ENCODE measurements at regions not wholly inside any gene's neighbourhood (a gene's known extent, or its start where the extent isn't known, plus 50 kb on each side); places are given as distances from the start of the nearest gene placed in this dataset.

- no peaks in the 10 kb centered on the region for H3F3A ChIP-seq (replicated peaks; ENCODE audit: insufficient read depth)
- DNase-seq: no peak
- no peaks in the 10 kb centered on the region for H3K27me3 ChIP-seq (ENCODE audit: insufficient read depth)
- no peaks in the 10 kb centered on the region for H4K20me1 ChIP-seq (ENCODE audit: insufficient read depth)
- no peaks in the 10 kb centered on the region for H3K4me1 ChIP-seq (ENCODE audit: control insufficient read depth in 1 of 2, insufficient read depth in 2 of 2, low read depth in 1 of 2, low read length in 1 of 2)
- ChIA-PET CTCF (interaction anchor here (7.4 kb wide), 1 partner anchor 11 kb away, joined by 25 read pairs; no protein-coding TSS in a partner anchor), POLR2A (no interaction called here)
- no peaks in the 10 kb centered on the region for H3K9me2 ChIP-seq
- TF ChIP-seq FOXJ3 (CRISPR knock-in tag; IDR thresholded peaks at IDR 0.05) (no peak), GABPA (IDR thresholded peaks at IDR 0.05; ENCODE audit: low read depth) (no peak), SIN3A (IDR thresholded peaks at IDR 0.05; ENCODE audit: borderline replicate concordance, low read depth, low read length) (no peak)
- WGBS (ENCODE audit: low lambda C conversion rate): 48% methylated on average over 2 of the region's 2 CpGs
- no peaks in the 10 kb centered on the region for H3K9me3 ChIP-seq
- no peaks in the 10 kb centered on the region for H3K36me3 ChIP-seq (replicated peaks in 1 of 2; ENCODE audit: control insufficient read depth in 1 of 2, insufficient read depth in 2 of 2, low read length in 1 of 2)
- H3K4me3 ChIP-seq (ENCODE audit: low read depth in 2 of 2, low read length in 1 of 2): no peak overlapping the region
- no peaks in the 10 kb centered on the region for H3K79me2 ChIP-seq (ENCODE audit: insufficient read depth)
- no peak overlapping the region for H2AFZ ChIP-seq (ENCODE audit: low read depth)
- no peak overlapping the region for H3K27ac ChIP-seq (ENCODE audit: low read depth in 2 of 2, low read length in 1 of 2)
- H3K4me2 ChIP-seq: no peak overlapping the region
- no peak overlapping the region for H3K9ac ChIP-seq
Observed at GRCh38 chr3:193029800-193030199, 112.1 kb upstream of the MB21D2 start.

GRCh38 chr3:193030276-193030675 is 112.6 kb upstream of the MB21D2 start:
- DNase-seq: no peak
- no peak overlapping the region for H3K9ac ChIP-seq
- no peaks in the 10 kb centered on the region for H4K20me1 ChIP-seq (ENCODE audit: insufficient read depth)
- no peaks in the 10 kb centered on the region for H3K4me1 ChIP-seq (ENCODE audit: control insufficient read depth in 1 of 2, insufficient read depth in 2 of 2, low read depth in 1 of 2, low read length in 1 of 2)
- H3K4me2 ChIP-seq: no peak overlapping the region
- no peak overlapping the region for H2AFZ ChIP-seq (ENCODE audit: low read depth)
- no peaks in the 10 kb centered on the region for H3K27me3 ChIP-seq (ENCODE audit: insufficient read depth)
- ChIA-PET CTCF (interaction anchor here (7.4 kb wide), 1 partner anchor 11 kb away, joined by 25 read pairs; no protein-coding TSS in a partner anchor), POLR2A (no interaction called here)
- no peak overlapping the region for H3K4me3 ChIP-seq (ENCODE audit: low read depth in 2 of 2, low read length in 1 of 2)
- no peaks in the 10 kb centered on the region for H3K9me2 ChIP-seq
- no peak for TF ChIP-seq SIN3A (IDR thresholded peaks at IDR 0.05; ENCODE audit: borderline replicate concordance, low read depth, low read length)
- peak; percentile 51 for TF ChIP-seq NFIC (IDR thresholded peaks at IDR 0.05; ENCODE audit: borderline replicate concordance)
- H3K79me2 ChIP-seq (ENCODE audit: insufficient read depth): no peaks in the 10 kb centered on the region
- no peak overlapping the region for H3K27ac ChIP-seq (ENCODE audit: low read depth in 2 of 2, low read length in 1 of 2)
- no peaks in the 10 kb centered on the region for H3K36me3 ChIP-seq (replicated peaks in 1 of 2; ENCODE audit: control insufficient read depth in 1 of 2, insufficient read depth in 2 of 2, low read length in 1 of 2)
- 2% methylated on average over 2 of the region's 2 CpGs for WGBS (ENCODE audit: low lambda C conversion rate)
- H3K9me3 ChIP-seq: no peaks in the 10 kb centered on the region
- no peaks in the 10 kb centered on the region for H3F3A ChIP-seq (replicated peaks; ENCODE audit: insufficient read depth)

- H3K4me2 ChIP-seq: no peak overlapping the region
- H4K20me1 ChIP-seq (ENCODE audit: insufficient read depth): no peaks in the 10 kb centered on the region
- 69% methylated on average over 2 of the region's 2 CpGs for WGBS (ENCODE audit: low lambda C conversion rate)
- H3F3A ChIP-seq (replicated peaks; ENCODE audit: insufficient read depth): no peaks in the 10 kb centered on the region
- H3K79me2 ChIP-seq (ENCODE audit: insufficient read depth): no peaks in the 10 kb centered on the region
- no peak overlapping the region for H3K27ac ChIP-seq (ENCODE audit: low read depth in 2 of 2, low read length in 1 of 2)
- H2AFZ ChIP-seq (ENCODE audit: low read depth): no peak overlapping the region
- ChIA-PET POLR2A (no interaction called here), CTCF (interaction anchor here (2.0 to 7.4 kb wide), 3 partner anchors 9 to 219 kb away, joined by 8 to 25 read pairs (median 10); no protein-coding TSS in a partner anchor)
- no peak for DNase-seq
- H3K9me3 ChIP-seq: no peaks in the 10 kb centered on the region
- H3K9ac ChIP-seq: no peak overlapping the region
- H3K4me3 ChIP-seq (ENCODE audit: low read depth in 2 of 2, low read length in 1 of 2): no peak overlapping the region
- no peaks in the 10 kb centered on the region for H3K9me2 ChIP-seq
- no peaks in the 10 kb centered on the region for H3K27me3 ChIP-seq (ENCODE audit: insufficient read depth)
- H3K4me1 ChIP-seq (ENCODE audit: control insufficient read depth in 1 of 2, insufficient read depth in 2 of 2, low read depth in 1 of 2, low read length in 1 of 2): no peaks in the 10 kb centered on the region
- H3K36me3 ChIP-seq (replicated peaks in 1 of 2; ENCODE audit: control insufficient read depth in 1 of 2, insufficient read depth in 2 of 2, low read length in 1 of 2): no peaks in the 10 kb centered on the region
- TF ChIP-seq GABPA (IDR thresholded peaks at IDR 0.05; ENCODE audit: low read depth): no peak
- TF ChIP-seq EP300 (IDR thresholded peaks at IDR 0.05; ENCODE audit: borderline replicate concordance in 1 of 2, low read depth in 1 of 2, low read length in 1 of 2): no peak
- no peak for TF ChIP-seq MXI1 (IDR thresholded peaks at IDR 0.05; ENCODE audit: low read depth, low read length)
- no peak for TF ChIP-seq GATA2 (CRISPR knock-in tag; IDR thresholded peaks at IDR 0.05)
- no peak for TF ChIP-seq IRF3 (IDR thresholded peaks at IDR 0.05; ENCODE audit: low read depth, low read length)
- no peak for TF ChIP-seq YY1 (IDR thresholded peaks at IDR 0.05; ENCODE audit: low read depth)
- no peak for TF ChIP-seq ELF1 (IDR thresholded peaks at IDR 0.05)
- no peak for TF ChIP-seq CHD2 (IDR thresholded peaks at IDR 0.05; ENCODE audit: low read length, partially characterized antibody)
- TF ChIP-seq USF2 (IDR thresholded peaks at IDR 0.05; ENCODE audit: borderline replicate concordance, low read depth, low read length): no peak
- no peak for TF ChIP-seq JUND (IDR thresholded peaks at IDR 0.05)
- no peak for TF ChIP-seq MEF2A (IDR thresholded peaks at IDR 0.05; ENCODE audit: borderline replicate concordance, low read depth)
- no peak for TF ChIP-seq NFIC (IDR thresholded peaks at IDR 0.05; ENCODE audit: borderline replicate concordance)
- no peak for TF ChIP-seq EZH2phosphoT487 (IDR thresholded peaks at IDR 0.05; ENCODE audit: borderline replicate concordance, low read depth)
- no peak for TF ChIP-seq NRF1 (IDR thresholded peaks at IDR 0.05; ENCODE audit: low read depth, low read length)
- TF ChIP-seq RFX5 (IDR thresholded peaks at IDR 0.05; ENCODE audit: low read length): no peak
- TF ChIP-seq RXRA (IDR thresholded peaks at IDR 0.05; ENCODE audit: borderline replicate concordance, low read depth): no peak
- TF ChIP-seq FOXJ3 (CRISPR knock-in tag; IDR thresholded peaks at IDR 0.05): no peak
- no peak for TF ChIP-seq TEAD4 (IDR thresholded peaks at IDR 0.05; ENCODE audit: borderline replicate concordance, insufficient read depth)
- no peak for TF ChIP-seq TAF1 (IDR thresholded peaks at IDR 0.05; ENCODE audit: borderline replicate concordance, low read depth, low read length)
Observed at GRCh38 chr3:193031911-193032310, 114.3 kb upstream of the MB21D2 start.
